WERI-Rb-1 (cell line): ENCODE measurements at regions not wholly inside any gene's neighbourhood (a gene's known extent, or its start where the extent isn't known, plus 50 kb on each side); places are given as distances from the start of the nearest gene placed in this dataset.

Source experiments
- DNase-seq: peaks from one replicate; pipeline ENCODE4 v3.0.0-alpha.2; 2020
- H3K27ac ChIP-seq: fragments of 250-450 bp; sonication (Bioruptor Pico); 2 replicates; pipeline ENCODE4 v1.5.1; 2020; ENCODE audit warnings: mild to moderate bottlenecking, moderate library complexity
- H3K27me3 ChIP-seq: fragments of 250-450 bp; sonication (Bioruptor Pico); 2 replicates; pipeline ENCODE4 v1.5.1; 2021; ENCODE audit warnings: mild to moderate bottlenecking, low read depth, moderate library complexity; ENCODE audit not compliant: insufficient read depth, severe bottlenecking
- H3K36me3 ChIP-seq: fragments of 250-450 bp; sonication (Bioruptor Pico); 2 replicates; pipeline ENCODE4 v1.5.1; 2020; ENCODE audit warnings: mild to moderate bottlenecking, moderate library complexity
- H3K4me3 ChIP-seq: 2 replicates; pipeline ENCODE4 v1.5.1; 2011; ENCODE audit warnings: low read depth, mild to moderate bottlenecking, control low read depth, low read length
- H3K9me3 ChIP-seq: fragments of 250-450 bp; sonication (Bioruptor Pico); 2 replicates; pipeline ENCODE4 v1.5.1; 2021; ENCODE audit warnings: mild to moderate bottlenecking, moderate library complexity; ENCODE audit not compliant: severe bottlenecking
- TF ChIP-seq, protein P1 (sequence below): IDR thresholded peaks from 2 replicates; pipeline ENCODE4 v1.5.1; 2011; ENCODE audit warnings: low read depth, mild to moderate bottlenecking, control low read depth, inconsistent platforms, low read length

DNA sequence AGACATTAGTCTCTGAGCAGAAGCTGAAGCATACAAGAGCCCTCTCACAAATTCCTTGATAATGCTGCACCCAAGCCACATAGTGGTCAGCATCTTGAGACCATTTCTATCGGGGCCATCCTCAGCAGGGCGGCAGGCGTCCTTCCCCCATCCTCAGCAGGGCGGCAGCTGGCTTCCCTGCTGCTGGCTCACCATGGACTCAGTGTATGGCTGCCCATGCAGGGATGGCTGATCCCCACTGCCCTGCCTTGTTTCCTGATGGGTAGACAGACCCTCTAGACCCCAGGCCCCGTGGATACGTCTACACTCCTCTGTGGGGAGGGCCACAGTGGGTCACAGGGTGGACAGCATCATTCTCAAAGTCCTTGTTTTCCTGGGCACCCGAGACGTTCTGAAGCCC, 406.8 kb downstream of the TCERG1L start:
- DNase-seq, result no peak
- Histone ChIP-seq H3K36me3 (no peaks in the 10 kb centered on the region), H3K27ac (no peak overlapping the region), H3K27me3 (no peaks in the 10 kb centered on the region), H3K4me3 (no peak overlapping the region), H3K9me3 (no peaks in the 10 kb centered on the region)
- TF ChIP-seq, protein P1, sequence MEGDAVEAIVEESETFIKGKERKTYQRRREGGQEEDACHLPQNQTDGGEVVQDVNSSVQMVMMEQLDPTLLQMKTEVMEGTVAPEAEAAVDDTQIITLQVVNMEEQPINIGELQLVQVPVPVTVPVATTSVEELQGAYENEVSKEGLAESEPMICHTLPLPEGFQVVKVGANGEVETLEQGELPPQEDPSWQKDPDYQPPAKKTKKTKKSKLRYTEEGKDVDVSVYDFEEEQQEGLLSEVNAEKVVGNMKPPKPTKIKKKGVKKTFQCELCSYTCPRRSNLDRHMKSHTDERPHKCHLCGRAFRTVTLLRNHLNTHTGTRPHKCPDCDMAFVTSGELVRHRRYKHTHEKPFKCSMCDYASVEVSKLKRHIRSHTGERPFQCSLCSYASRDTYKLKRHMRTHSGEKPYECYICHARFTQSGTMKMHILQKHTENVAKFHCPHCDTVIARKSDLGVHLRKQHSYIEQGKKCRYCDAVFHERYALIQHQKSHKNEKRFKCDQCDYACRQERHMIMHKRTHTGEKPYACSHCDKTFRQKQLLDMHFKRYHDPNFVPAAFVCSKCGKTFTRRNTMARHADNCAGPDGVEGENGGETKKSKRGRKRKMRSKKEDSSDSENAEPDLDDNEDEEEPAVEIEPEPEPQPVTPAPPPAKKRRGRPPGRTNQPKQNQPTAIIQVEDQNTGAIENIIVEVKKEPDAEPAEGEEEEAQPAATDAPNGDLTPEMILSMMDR, result no peak

GRCh38 chr10:130905386-130905785, 406.1 kb downstream of the TCERG1L start:
- TF ChIP-seq, protein P1, result no peak
- H3K27ac ChIP-seq, result no peak overlapping the region; the same call in 1 of the 2 replicates

GRCh38 chr10:130905921-130906320, 405.6 kb downstream of the TCERG1L start:
- H3K27ac ChIP-seq, result no peak overlapping the region
- DNase-seq, result no peak
- H3K9me3 ChIP-seq, result peaks cover under 1% of the 10 kb centered on the region
- TF ChIP-seq, protein P1, result no peak
- H3K4me3 ChIP-seq, result no peak overlapping the region
- no peaks in the 10 kb centered on the region for H3K36me3 ChIP-seq
- no peaks in the 10 kb centered on the region for H3K27me3 ChIP-seq

More at GRCh38 chr10:130905386-130905785, 406.1 kb downstream of the TCERG1L start:
- no peaks in the 10 kb centered on the region for H3K9me3 ChIP-seq
- no peaks in the 10 kb centered on the region for H3K27me3 ChIP-seq
- no peaks in the 10 kb centered on the region for H3K36me3 ChIP-seq
- H3K4me3 ChIP-seq, result no peak overlapping the region
- no peak for DNase-seq

- H3K27ac ChIP-seq, result no peak overlapping the region
- peaks cover 3% of the 10 kb centered on the region for H3K9me3 ChIP-seq
- no peaks in the 10 kb centered on the region for H3K36me3 ChIP-seq
- H3K27me3 ChIP-seq, result no peaks in the 10 kb centered on the region
- TF ChIP-seq, protein P1, result no peak
- no peak for DNase-seq
- H3K4me3 ChIP-seq, result no peak overlapping the region
Observed at GRCh38 chr10:130910848-130911247, 400.7 kb downstream of the TCERG1L start.

DNA sequence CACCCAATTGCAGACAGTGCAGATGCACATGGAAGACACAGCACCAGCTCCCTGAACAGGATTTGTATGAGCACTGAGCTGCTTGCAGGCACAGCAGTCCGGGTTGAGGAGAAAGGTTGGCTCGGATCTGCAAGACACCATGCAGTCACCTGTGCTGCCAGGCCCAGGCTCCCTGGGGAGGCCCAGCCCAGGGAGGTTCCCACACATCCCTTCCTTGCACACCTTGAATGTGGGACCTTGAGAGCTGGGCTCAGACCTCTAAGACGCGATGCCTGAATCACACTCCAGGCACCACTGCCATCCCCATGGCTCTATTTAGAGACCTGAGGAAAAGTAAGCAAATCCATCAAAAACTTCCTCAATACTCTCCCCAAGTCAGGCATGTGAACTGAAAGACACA, 397.7 kb downstream of the TCERG1L start:
- Histone ChIP-seq H3K27me3 (no peaks in the 10 kb centered on the region), H3K4me3 (no peak overlapping the region), H3K9me3 (peaks cover 5% of the 10 kb centered on the region), H3K27ac (no peak overlapping the region), H3K36me3 (no peaks in the 10 kb centered on the region)
- TF ChIP-seq, protein P1, result no peak
- DNase-seq, result no peak

DNA sequence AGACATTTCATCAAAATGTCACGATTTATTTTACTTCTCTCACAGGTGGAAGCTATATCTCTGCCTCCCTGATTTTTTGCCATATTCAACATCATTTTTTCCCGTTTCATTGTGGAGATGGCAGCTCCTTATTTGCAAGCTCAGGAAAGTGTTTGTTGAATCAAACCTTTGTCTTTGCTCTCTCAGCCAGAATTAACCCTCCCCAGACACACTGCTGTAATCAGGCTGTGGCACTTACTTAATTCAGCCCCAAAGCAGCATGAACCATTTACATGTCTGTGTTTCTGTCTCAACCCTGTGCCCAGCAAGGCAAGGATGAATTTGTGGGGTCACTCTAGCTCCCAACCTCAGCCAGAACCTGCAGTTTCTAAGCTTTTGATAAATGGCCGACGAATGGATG, 397.2 kb downstream of the TCERG1L start:
- TF ChIP-seq, protein P1, result no peak
- DNase-seq, result no peak
- Histone ChIP-seq H3K4me3 (no peak overlapping the region), H3K27ac (no peak overlapping the region), H3K36me3 (no peaks in the 10 kb centered on the region), H3K27me3 (no peaks in the 10 kb centered on the region), H3K9me3 (peaks cover 5% of the 10 kb centered on the region)
